Right lobe of liver (tissue), 6 donors: ENCODE measurements at regions not wholly inside any gene's neighbourhood (a gene's known extent, or its start where the extent isn't known, plus 50 kb on each side); places are given as distances from the start of the nearest gene placed in this dataset.

Experiments used
- ATAC-seq, 4 donors: fragments of 200-7000 bp; cut with Tn5 transposase; one replicate each; pipeline ENCODE4 v1.9.1; 2020; ENCODE audit warnings: mild to moderate bottlenecking in 4 of 4, moderate library complexity in 4 of 4
- DNase-seq, 3 donors: peaks; one replicate each; pipeline ENCODE4 v3.0.0-alpha.2; 2020
- H3K27ac ChIP-seq, 3 donors: fragments of 200-600 bp; one replicate each; pipeline ENCODE4 v1.8.0; 2022
- H3K27me3 ChIP-seq, 2 donors: fragments of 200-600 bp; one replicate each; pipeline ENCODE4 v1.8.0; 2022
- H3K36me3 ChIP-seq, 4 donors: fragments of 200-600 bp; sonication (generic) in 1 of 4; one replicate each; pipeline versions ENCODE4 v1.5.1 to v1.8.0; 2017 to 2022; ENCODE audit warnings: control low read depth in 1 of 4
- H3K4me1 ChIP-seq, 4 donors: fragments of 200-600 bp; sonication (generic) in 1 of 4; one replicate each; pipeline versions ENCODE4 v1.5.1 to v1.8.0; 2017 to 2022; ENCODE audit warnings: control low read depth in 1 of 4
- H3K4me3 ChIP-seq, 3 donors: fragments of 200-600 bp; one replicate each; pipeline ENCODE4 v1.8.0; 2022
- H3K9me3 ChIP-seq, 4 donors: fragments of 200-600 bp; sonication (generic) in 1 of 4; one replicate each; pipeline versions ENCODE4 v1.5.1 to v1.8.0; 2017 to 2022; ENCODE audit warnings: control low read depth in 1 of 4
- POLR2A ChIP-seq: fragments of 450-650 bp; IDR thresholded peaks from one replicate; pipeline ENCODE4 v1.6.1; 2017; ENCODE audit warnings: antibody characterized with exemption, mild to moderate bottlenecking
- WGBS: methylation state at CpG from one replicate; pipeline ENCODE4 v1.1.6; 2018; ENCODE audit warnings: low coverage, low lambda C conversion rate; ENCODE audit not compliant: insufficient coverage; ENCODE audit errors: missing lambda C conversion rate; 5-methylcytosine and 5-hydroxymethylcytosine counted together
- intact Hi-C, 2 donors: fragments of 100-400 bp; cut with DNase I; formaldehyde crosslinking; loops; one replicate each; pipeline versions ENCODE4 v1.11.2 to v1.14.1; 2022
- TF ChIP-seq, protein P1 (sequence below), 4 donors: fragments of 200-600 bp in 3 of 4; fragments of 450-650 bp in 1 of 4; IDR thresholded peaks; one replicate each; pipeline versions ENCODE4 v1.5.1 to v1.8.0; 2016 to 2022; ENCODE audit warnings: antibody characterized with exemption in 4 of 4, mild to moderate bottlenecking in 2 of 4
- donor health status: DM: no; HTN: yes; CAD: no.
- donor health status: DM: no; HTN: no; CAD: no.
- donor health status: DM: no; HTN: no; CAD: no.
- donor health status: DM: no; HTN: yes; CAD: no.
- donor health status: DM: no; HTN: yes; CAD: no.

DNA sequence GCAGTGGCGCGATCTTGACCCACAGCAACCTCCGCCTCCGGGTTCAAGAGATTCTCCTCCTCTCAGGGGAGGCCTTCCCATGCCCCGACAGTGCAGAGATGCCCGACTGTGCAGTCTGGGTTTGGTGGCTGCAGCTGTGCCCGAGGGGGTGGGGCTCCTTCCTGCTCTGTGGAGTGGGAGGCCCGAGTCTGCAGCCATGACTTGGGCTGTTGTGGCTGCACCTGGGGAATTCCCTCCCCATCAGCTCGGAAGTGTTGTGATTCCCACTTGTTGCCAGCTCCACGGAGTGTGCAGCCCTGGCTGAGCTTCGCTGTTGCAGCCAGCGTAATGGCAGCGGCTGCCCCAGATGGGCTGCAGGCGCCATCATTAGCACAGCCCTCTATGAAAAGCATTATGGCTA, 66.4 kb upstream of the SMIM36 start:
- TF ChIP-seq, protein P1, sequence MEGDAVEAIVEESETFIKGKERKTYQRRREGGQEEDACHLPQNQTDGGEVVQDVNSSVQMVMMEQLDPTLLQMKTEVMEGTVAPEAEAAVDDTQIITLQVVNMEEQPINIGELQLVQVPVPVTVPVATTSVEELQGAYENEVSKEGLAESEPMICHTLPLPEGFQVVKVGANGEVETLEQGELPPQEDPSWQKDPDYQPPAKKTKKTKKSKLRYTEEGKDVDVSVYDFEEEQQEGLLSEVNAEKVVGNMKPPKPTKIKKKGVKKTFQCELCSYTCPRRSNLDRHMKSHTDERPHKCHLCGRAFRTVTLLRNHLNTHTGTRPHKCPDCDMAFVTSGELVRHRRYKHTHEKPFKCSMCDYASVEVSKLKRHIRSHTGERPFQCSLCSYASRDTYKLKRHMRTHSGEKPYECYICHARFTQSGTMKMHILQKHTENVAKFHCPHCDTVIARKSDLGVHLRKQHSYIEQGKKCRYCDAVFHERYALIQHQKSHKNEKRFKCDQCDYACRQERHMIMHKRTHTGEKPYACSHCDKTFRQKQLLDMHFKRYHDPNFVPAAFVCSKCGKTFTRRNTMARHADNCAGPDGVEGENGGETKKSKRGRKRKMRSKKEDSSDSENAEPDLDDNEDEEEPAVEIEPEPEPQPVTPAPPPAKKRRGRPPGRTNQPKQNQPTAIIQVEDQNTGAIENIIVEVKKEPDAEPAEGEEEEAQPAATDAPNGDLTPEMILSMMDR (IDR thresholded peaks at IDR 0.05), result no peak
- no peak for TF ChIP-seq POLR2A
- peak; percentile 22 to 46 (median 30) for ATAC-seq
- peaks cover 0 to 11% (median 2%) of the 10 kb centered on the region in 4 donors for H3K4me1 ChIP-seq
- intact Hi-C loops, result no loop called here
- no peaks in the 10 kb centered on the region for H3K27me3 ChIP-seq
- no peaks in the 10 kb centered on the region for H3K9me3 ChIP-seq
- no peaks in the 10 kb centered on the region for H3K36me3 ChIP-seq
- 78% methylated on average over 7 of the region's 14 CpGs for WGBS
- no peak overlapping the region for H3K4me3 ChIP-seq
- no peak for DNase-seq
- peak overlapping the region in 1 of 3 donors; percentile 37 for H3K27ac ChIP-seq

DNA sequence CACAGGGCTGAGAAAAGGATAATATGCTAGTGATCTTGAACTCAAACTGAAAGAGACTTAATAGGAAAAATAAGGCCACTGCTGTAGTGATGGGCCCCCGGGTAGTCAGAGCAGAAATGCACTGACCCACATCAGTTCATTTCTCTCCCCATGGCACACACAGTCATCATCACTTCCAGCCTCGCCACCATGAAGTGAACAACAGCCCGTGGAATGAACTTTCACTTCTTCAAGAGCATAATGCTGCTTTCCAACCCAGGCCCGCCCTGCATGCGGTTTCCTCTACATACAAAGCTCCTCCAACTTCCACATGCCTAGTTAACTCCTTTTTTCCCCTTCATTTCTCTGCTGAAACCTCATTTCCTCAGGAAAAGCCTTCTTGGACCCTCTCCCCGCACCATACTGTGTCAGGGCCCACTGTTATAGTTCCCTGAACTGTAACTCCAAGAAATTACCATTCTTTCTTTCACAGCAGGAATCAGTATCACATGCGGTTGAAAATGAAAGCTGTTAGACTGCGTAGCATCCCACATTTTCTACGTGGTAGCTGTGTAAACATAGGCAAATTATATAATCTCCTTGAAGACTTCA, 65.8 kb upstream of the SMIM36 start:
- DNase-seq (peak in 1 of 3 donors; percentile 37), ATAC-seq (peak; percentile 64 to 71 (median 66))
- Histone ChIP-seq H3K4me3 (no peak overlapping the region), H3K9me3 (no peaks in the 10 kb centered on the region), H3K4me1 (peaks cover 0 to 15% (median 2%) of the 10 kb centered on the region in 4 donors), H3K27me3 (no peaks in the 10 kb centered on the region), H3K36me3 (no peaks in the 10 kb centered on the region), H3K27ac (peak overlapping the region in 2 of 3 donors; percentile 30 to 37)
- TF ChIP-seq POLR2A, result no peak
- TF ChIP-seq, protein P1 (IDR thresholded peaks at IDR 0.05), result no peak
- intact Hi-C loops, result no loop called here
- WGBS, result 47% methylated on average over 7 of the region's 9 CpGs

DNA sequence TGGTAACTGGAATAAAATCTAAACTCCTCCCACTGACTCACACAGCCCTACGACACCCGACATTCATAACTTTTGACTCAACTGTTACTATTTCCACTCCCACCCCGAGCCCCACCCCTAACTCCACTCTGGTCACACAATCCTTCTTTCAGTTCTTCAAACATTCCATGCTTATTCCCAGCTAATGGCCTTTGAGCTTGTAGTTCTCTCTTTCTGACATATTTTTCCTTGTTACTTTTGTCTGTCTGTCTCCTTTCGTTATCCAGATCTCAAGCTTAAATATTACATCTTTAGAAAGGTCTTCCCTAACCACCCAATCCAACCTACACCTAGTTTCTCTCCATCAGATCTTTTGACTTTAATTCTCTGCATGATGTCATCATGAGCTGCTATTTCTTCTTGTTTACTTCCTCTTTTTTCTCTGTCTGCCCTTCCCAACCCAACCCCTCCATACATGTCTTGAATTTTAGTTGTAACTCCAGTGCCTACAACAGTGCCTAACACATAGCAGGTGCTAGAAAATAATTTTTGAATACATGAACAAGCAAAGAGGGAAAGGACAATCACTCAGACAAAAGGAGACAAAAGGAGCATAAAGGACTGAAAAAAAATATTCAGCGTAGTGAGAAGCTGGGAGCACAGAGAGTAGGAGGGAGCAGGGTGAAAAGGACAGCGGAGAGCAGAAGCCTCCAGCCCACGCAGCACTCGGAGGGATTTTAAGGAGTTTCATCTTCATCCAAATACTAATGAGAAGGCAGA, 65.2 kb upstream of the SMIM36 start:
- no peak for TF ChIP-seq POLR2A
- TF ChIP-seq, protein P1 (IDR thresholded peaks at IDR 0.05), result no peak
- Histone ChIP-seq H3K36me3 (no peaks in the 10 kb centered on the region), H3K9me3 (no peaks in the 10 kb centered on the region), H3K4me1 (peaks cover 0 to 21% (median 2%) of the 10 kb centered on the region in 4 donors), H3K4me3 (no peak overlapping the region), H3K27me3 (no peaks in the 10 kb centered on the region), H3K27ac (peak overlapping the region in 2 of 3 donors; percentile 30 to 37)
- ATAC-seq (peak in 3 of 4 donors; percentile 10 to 49 (median 21)), DNase-seq (no peak)
- intact Hi-C loops, result no loop called here
- 57% methylated on average over 8 of the region's 8 CpGs for WGBS

DNA sequence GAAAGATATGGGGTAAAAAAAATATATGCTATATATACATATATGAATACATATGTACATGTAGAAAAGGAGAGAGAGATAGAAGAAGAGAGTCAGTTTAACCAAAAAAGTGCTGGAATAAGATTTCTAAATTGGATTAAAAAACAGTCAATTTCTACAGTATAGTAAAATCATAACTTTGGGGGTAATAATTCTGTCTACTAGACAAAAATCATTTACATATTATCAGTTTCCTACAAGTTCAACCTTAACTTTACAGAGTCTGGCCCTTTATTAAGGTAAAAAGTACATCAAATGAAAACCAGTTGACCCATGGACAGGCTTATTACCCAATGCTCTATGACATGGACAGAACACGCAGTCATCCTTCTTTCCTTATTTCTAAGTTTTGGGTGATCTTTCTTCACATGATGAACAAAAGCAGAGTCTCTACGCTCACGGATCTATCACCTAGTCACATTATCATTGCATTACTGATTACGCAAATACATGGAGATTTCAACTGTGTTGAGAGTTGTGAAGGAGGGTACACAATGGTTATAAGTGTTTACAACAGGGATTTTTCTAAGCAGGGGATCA, 63.9 kb upstream of the SMIM36 start:
- 57% methylated on average over 4 of the region's 4 CpGs for WGBS
- Histone ChIP-seq H3K4me1 (peaks cover 0 to 22% (median 2%) of the 10 kb centered on the region in 4 donors), H3K27ac (no peak overlapping the region), H3K9me3 (no peaks in the 10 kb centered on the region), H3K4me3 (no peak overlapping the region), H3K36me3 (no peaks in the 10 kb centered on the region), H3K27me3 (no peaks in the 10 kb centered on the region)
- ATAC-seq (peak in 3 of 4 donors; percentile 23 to 49 (median 33)), DNase-seq (no peak)
- TF ChIP-seq, protein P1 (IDR thresholded peaks at IDR 0.05), result no peak
- no peak for TF ChIP-seq POLR2A
- intact Hi-C loops, result no loop called here
